ENCODE measurements at regions not wholly inside any gene's neighbourhood (a gene's known extent, or its start where the extent isn't known, plus 50 kb on each side); places are given as distances from the start of the nearest gene placed in this dataset.

- no peak for TF ChIP-seq CHD7 (IDR thresholded peaks at IDR 0.05; ENCODE audit: insufficient replicate concordance, low read length)
- no peak for TF ChIP-seq SUZ12 (IDR thresholded peaks at IDR 0.05; ENCODE audit: low read length)
- TF ChIP-seq GABPA (IDR thresholded peaks at IDR 0.05; ENCODE audit: borderline replicate concordance, insufficient read depth, low read length): no peak
- TF ChIP-seq CBX8 (IDR thresholded peaks at IDR 0.05; ENCODE audit: borderline replicate concordance, low read depth, low read length): no peak
- no peak for TF ChIP-seq RAD21 (IDR thresholded peaks at IDR 0.05 in 1 of 2, conservative IDR thresholded peaks at IDR 0.05 in 1 of 2; ENCODE audit: low read depth in 2 of 2, low read length in 2 of 2)
- TF ChIP-seq TCF12 (IDR thresholded peaks at IDR 0.05; ENCODE audit: low read depth, low read length): no peak
- TF ChIP-seq HDAC2 (IDR thresholded peaks at IDR 0.05; ENCODE audit: borderline replicate concordance in 1 of 2, low read depth in 2 of 2, low read length in 2 of 2): no peak
- TF ChIP-seq FOSL1 (IDR thresholded peaks at IDR 0.05; ENCODE audit: insufficient read depth, low read depth, low read length): no peak
- no peak for TF ChIP-seq GTF2F1 (IDR thresholded peaks at IDR 0.05; ENCODE audit: borderline replicate concordance, low read depth, low read length)
- TF ChIP-seq SP4 (IDR thresholded peaks at IDR 0.05; ENCODE audit: low read length): no peak
- no peak for TF ChIP-seq KDM5A (IDR thresholded peaks at IDR 0.05; ENCODE audit: low read length)
Observed at GRCh38 chr17:55624772-55625433, 97.8 kb downstream of the TMEM100 start (continued).

Measured in H1 (cell line).